Transverse colon (tissue), 4 donors: ENCODE measurements at regions not wholly inside any gene's neighbourhood (a gene's known extent, or its start where the extent isn't known, plus 50 kb on each side); places are given as distances from the start of the nearest gene placed in this dataset.

Experiments
- EP300 ChIP-seq: sonication (generic); formaldehyde crosslinking; IDR thresholded peaks from one replicate; pipeline ENCODE4 v1.6.1; 2017; ENCODE audit warnings: antibody characterized with exemption, low read depth
- POLR2A ChIP-seq: fragments of 450-650 bp; IDR thresholded peaks from one replicate; pipeline ENCODE4 v1.6.1; 2016; ENCODE audit warnings: antibody characterized with exemption, mild to moderate bottlenecking, moderate library complexity
- POLR2AphosphoS5 ChIP-seq, 3 donors: sonication (generic); formaldehyde crosslinking; IDR thresholded peaks; one replicate each; pipeline ENCODE4 v1.6.1; 2016; ENCODE audit warnings: antibody characterized with exemption in 3 of 3
- TF ChIP-seq, protein P1 (sequence below), 5 experiments: fragments of 200-600 bp in 3 of 5; fragments of 450-650 bp in 2 of 5; sonication (generic) in 3 of 5; IDR thresholded peaks; 1 replicate in 2 of 5; 2 replicates in 3 of 5; pipeline ENCODE4 v1.5.1; 2016 to 2017; ENCODE audit warnings: antibody characterized with exemption in 5 of 5, inconsistent platforms in 3 of 5, mild to moderate bottlenecking in 2 of 5, moderate library complexity in 1 of 5

DNA sequence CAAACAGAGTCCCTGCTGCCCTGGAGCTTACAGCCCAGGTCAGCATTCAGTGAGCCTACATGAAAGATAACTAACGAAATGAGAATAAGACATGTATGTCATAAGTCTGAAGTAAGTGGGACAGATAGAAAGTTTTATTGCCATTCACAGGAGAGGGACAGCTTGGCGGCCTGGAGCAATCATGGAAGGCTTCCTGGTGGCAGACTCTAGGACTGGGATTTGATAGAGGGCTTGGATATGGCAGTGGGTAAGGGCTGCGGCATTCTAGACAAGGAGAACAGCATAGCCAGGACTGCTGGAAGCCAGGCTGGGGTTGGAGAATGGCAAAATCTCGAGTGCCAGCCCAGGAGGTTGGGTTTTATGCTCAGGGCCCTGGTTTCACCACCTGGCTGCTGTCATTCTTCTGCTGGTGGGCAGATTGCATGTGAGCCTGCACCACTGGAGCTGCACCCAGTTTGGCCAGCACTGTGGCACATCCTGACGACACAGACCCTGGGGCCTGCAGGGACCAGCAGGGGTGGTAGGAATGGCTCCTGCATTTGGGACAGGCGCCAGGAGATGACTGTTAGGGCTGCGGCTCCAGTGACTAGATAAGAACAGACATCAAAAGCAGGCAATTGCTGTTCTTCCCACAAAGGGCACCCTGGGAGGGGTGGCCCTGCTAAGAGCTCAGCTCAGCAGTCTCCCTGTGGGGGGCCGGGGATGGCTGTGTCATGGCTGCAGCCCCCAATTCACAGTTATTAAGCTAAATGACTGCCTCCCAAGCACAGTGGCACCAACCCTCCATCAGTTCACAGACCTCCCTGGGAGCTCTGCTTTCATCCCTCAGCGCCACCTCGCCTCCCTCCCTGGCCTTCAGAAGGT, 161.1 kb downstream of the RPS24 start:
- TF ChIP-seq POLR2A: no peak
- TF ChIP-seq, protein P1, sequence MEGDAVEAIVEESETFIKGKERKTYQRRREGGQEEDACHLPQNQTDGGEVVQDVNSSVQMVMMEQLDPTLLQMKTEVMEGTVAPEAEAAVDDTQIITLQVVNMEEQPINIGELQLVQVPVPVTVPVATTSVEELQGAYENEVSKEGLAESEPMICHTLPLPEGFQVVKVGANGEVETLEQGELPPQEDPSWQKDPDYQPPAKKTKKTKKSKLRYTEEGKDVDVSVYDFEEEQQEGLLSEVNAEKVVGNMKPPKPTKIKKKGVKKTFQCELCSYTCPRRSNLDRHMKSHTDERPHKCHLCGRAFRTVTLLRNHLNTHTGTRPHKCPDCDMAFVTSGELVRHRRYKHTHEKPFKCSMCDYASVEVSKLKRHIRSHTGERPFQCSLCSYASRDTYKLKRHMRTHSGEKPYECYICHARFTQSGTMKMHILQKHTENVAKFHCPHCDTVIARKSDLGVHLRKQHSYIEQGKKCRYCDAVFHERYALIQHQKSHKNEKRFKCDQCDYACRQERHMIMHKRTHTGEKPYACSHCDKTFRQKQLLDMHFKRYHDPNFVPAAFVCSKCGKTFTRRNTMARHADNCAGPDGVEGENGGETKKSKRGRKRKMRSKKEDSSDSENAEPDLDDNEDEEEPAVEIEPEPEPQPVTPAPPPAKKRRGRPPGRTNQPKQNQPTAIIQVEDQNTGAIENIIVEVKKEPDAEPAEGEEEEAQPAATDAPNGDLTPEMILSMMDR (IDR thresholded peaks at IDR 0.05): no peak
- no peak for TF ChIP-seq EP300
- no peak for TF ChIP-seq POLR2AphosphoS5 (IDR thresholded peaks at IDR 0.05)
